Activated CD8-positive, alpha-beta memory T cell treated with anti-CD3 and anti-CD28 coated beads for 48 hours (primary cell): ENCODE measurements at regions not wholly inside any gene's neighbourhood (a gene's known extent, or its start where the extent isn't known, plus 50 kb on each side); places are given as distances from the start of the nearest gene placed in this dataset.
A peak's percentile ranks its signal among the peaks of the same experiment; 100 is the strongest.
"Not testable (repeated sequence)": the region's sequence is repeated elsewhere in the genome, so short reads cannot be mapped to it uniquely, and the experiment has no call there.

Experiments
- DNase-seq, 3 experiments: peaks; one replicate each; pipeline ENCODE4 v3.0.0-alpha.2; 2020; ENCODE audit warnings: low read depth in 2 of 3, low spot score in 2 of 3

GRCh38 chr21:38097789-38098188 is 159.0 kb upstream of the KCNJ15 start:
- no peak for DNase-seq

GRCh38 chr21:38112219-38112789 is 144.5 kb upstream of the KCNJ15 start:
- DNase-seq = no peak

- no peak for DNase-seq
Observed at GRCh38 chr21:38114717-38115333, 142.0 kb upstream of the KCNJ15 start.

- DNase-seq = no peak
Observed at GRCh38 chr21:38115870-38116269, 140.9 kb upstream of the KCNJ15 start.

- DNase-seq = no peak
Observed at GRCh38 chr21:38119793-38120192, 137.0 kb upstream of the KCNJ15 start.

- not testable (repeated sequence) for DNase-seq
Observed at GRCh38 chr21:38120679-38120983, 136.2 kb upstream of the KCNJ15 start.

- no peak for DNase-seq
Observed at GRCh38 chr21:38120984-38121855, 135.6 kb upstream of the KCNJ15 start.

- no peak for DNase-seq
Observed at GRCh38 chr21:38121888-38122720, 134.7 kb upstream of the KCNJ15 start.

- no peak for DNase-seq
Observed at GRCh38 chr21:38123626-38124025, 133.2 kb upstream of the KCNJ15 start.

- peak in 2 of 3 experiments; percentile 10 to 25 for DNase-seq
Observed at GRCh38 chr21:38126666-38127303, 130.0 kb upstream of the KCNJ15 start.

- no peak for DNase-seq
Observed at GRCh38 chr21:38129711-38130110, 127.1 kb upstream of the KCNJ15 start.

- no peak for DNase-seq
Observed at GRCh38 chr21:38133240-38133639, 123.6 kb upstream of the KCNJ15 start.

GRCh38 chr21:38134084-38134873 is 122.5 kb upstream of the KCNJ15 start:
- DNase-seq = no peak

- DNase-seq = no peak
Observed at GRCh38 chr21:38136201-38136600, 120.6 kb upstream of the KCNJ15 start.

GRCh38 chr21:38139380-38140168 is 117.2 kb upstream of the KCNJ15 start:
- DNase-seq = no peak

GRCh38 chr21:38140207-38140903 is 116.4 kb upstream of the KCNJ15 start:
- no peak for DNase-seq

GRCh38 chr21:38142224-38142623 is 114.6 kb upstream of the KCNJ15 start:
- DNase-seq = no peak

GRCh38 chr21:38144193-38144592 is 112.6 kb upstream of the KCNJ15 start:
- DNase-seq = no peak

GRCh38 chr21:38145104-38145503 is 111.7 kb upstream of the KCNJ15 start:
- no peak for DNase-seq
